ENCODE measurements at regions not wholly inside any gene's neighbourhood (a gene's known extent, or its start where the extent isn't known, plus 50 kb on each side); places are given as distances from the start of the nearest gene placed in this dataset.

- Mint-ChIP-seq H3K9me3 (ENCODE audit: low read depth, unreplicated experiment) (peaks cover 4% of the 10 kb centered on the region), H3K27me3 (ENCODE audit: unreplicated experiment) (no peaks in the 10 kb centered on the region), H3K36me3 (ENCODE audit: insufficient read depth, unreplicated experiment) (no peaks in the 10 kb centered on the region), H3K27ac (ENCODE audit: unreplicated experiment) (no peak overlapping the region), H3K4me3 (ENCODE audit: low read depth, unreplicated experiment) (no peak overlapping the region), H3K4me1 (ENCODE audit: low read depth, unreplicated experiment) (no peaks in the 10 kb centered on the region)
- DNase-seq, result no peak
- TF ChIP-seq CTCF (IDR thresholded peaks at IDR 0.05; ENCODE audit: unreplicated experiment), result no peak
- CTCF ChIA-PET, result no interaction called here
- no TSS peak for BruUV-seq (replicated peaks)
- intact Hi-C loops (cut with micrococcal nuclease; ENCODE audit: unreplicated experiment), result no loop called here
Observed at GRCh38 chr12:61018571-61018970, 1241.6 kb upstream of the USP15 start.

GRCh38 chr12:61023231-61023630 lies 1237.0 kb upstream of the USP15 start:
- Mint-ChIP-seq H3K27me3 (ENCODE audit: unreplicated experiment) (no peaks in the 10 kb centered on the region), H3K4me3 (ENCODE audit: low read depth, unreplicated experiment) (no peak overlapping the region), H3K4me1 (ENCODE audit: low read depth, unreplicated experiment) (no peaks in the 10 kb centered on the region), H3K9me3 (ENCODE audit: low read depth, unreplicated experiment) (peaks cover 6% of the 10 kb centered on the region), H3K36me3 (ENCODE audit: insufficient read depth, unreplicated experiment) (no peaks in the 10 kb centered on the region), H3K27ac (ENCODE audit: unreplicated experiment) (no peak overlapping the region)
- no TSS peak for BruUV-seq (replicated peaks)
- DNase-seq, result no peak
- TF ChIP-seq CTCF (IDR thresholded peaks at IDR 0.05; ENCODE audit: unreplicated experiment), result no peak
- intact Hi-C loops (cut with micrococcal nuclease; ENCODE audit: unreplicated experiment), result no loop called here
- CTCF ChIA-PET, result interaction anchor here (0.6 kb wide), 1 partner anchor 596 kb away, joined by 3 read pairs; no protein-coding TSS in a partner anchor

GRCh38 chr12:61029516-61029915 lies 1230.7 kb upstream of the USP15 start:
- Mint-ChIP-seq H3K36me3 (ENCODE audit: insufficient read depth, unreplicated experiment) (no peaks in the 10 kb centered on the region), H3K9me3 (ENCODE audit: low read depth, unreplicated experiment) (peaks cover 8% of the 10 kb centered on the region), H3K4me3 (ENCODE audit: low read depth, unreplicated experiment) (no peak overlapping the region), H3K27me3 (ENCODE audit: unreplicated experiment) (no peaks in the 10 kb centered on the region), H3K4me1 (ENCODE audit: low read depth, unreplicated experiment) (no peaks in the 10 kb centered on the region), H3K27ac (ENCODE audit: unreplicated experiment) (no peak overlapping the region)
- TF ChIP-seq CTCF (IDR thresholded peaks at IDR 0.05; ENCODE audit: unreplicated experiment), result no peak
- CTCF ChIA-PET, result no interaction called here
- intact Hi-C loops (cut with micrococcal nuclease; ENCODE audit: unreplicated experiment), result no loop called here
- DNase-seq, result no peak
- BruUV-seq (replicated peaks), result no TSS peak

GRCh38 chr12:61037792-61038191 lies 1222.4 kb upstream of the USP15 start:
- no peak overlapping the region for H3K27ac Mint-ChIP-seq (ENCODE audit: unreplicated experiment)
- H3K4me3 Mint-ChIP-seq (ENCODE audit: low read depth, unreplicated experiment), result no peak overlapping the region
- DNase-seq, result no peak
- peaks cover 4% of the 10 kb centered on the region for H3K9me3 Mint-ChIP-seq (ENCODE audit: low read depth, unreplicated experiment)
- CTCF ChIA-PET, result no interaction called here
- no peaks in the 10 kb centered on the region for H3K36me3 Mint-ChIP-seq (ENCODE audit: insufficient read depth, unreplicated experiment)
- BruUV-seq (replicated peaks), result no TSS peak
- no peaks in the 10 kb centered on the region for H3K27me3 Mint-ChIP-seq (ENCODE audit: unreplicated experiment)
- no peaks in the 10 kb centered on the region for H3K4me1 Mint-ChIP-seq (ENCODE audit: low read depth, unreplicated experiment)
- TF ChIP-seq CTCF (IDR thresholded peaks at IDR 0.05; ENCODE audit: unreplicated experiment), result no peak
- intact Hi-C loops (cut with micrococcal nuclease; ENCODE audit: unreplicated experiment), result no loop called here

- no peaks in the 10 kb centered on the region for H3K36me3 Mint-ChIP-seq (ENCODE audit: insufficient read depth, unreplicated experiment)
- H3K4me3 Mint-ChIP-seq (ENCODE audit: low read depth, unreplicated experiment), result no peak overlapping the region
- intact Hi-C loops (cut with micrococcal nuclease; ENCODE audit: unreplicated experiment), result no loop called here
- H3K9me3 Mint-ChIP-seq (ENCODE audit: low read depth, unreplicated experiment), result peaks cover 2% of the 10 kb centered on the region
- TF ChIP-seq CTCF (IDR thresholded peaks at IDR 0.05; ENCODE audit: unreplicated experiment), result no peak
- BruUV-seq (replicated peaks), result no TSS peak
- no peaks in the 10 kb centered on the region for H3K27me3 Mint-ChIP-seq (ENCODE audit: unreplicated experiment)
- no peak for DNase-seq
- CTCF ChIA-PET, result no interaction called here
- H3K4me1 Mint-ChIP-seq (ENCODE audit: low read depth, unreplicated experiment), result no peaks in the 10 kb centered on the region
- H3K27ac Mint-ChIP-seq (ENCODE audit: unreplicated experiment), result no peak overlapping the region
Observed at GRCh38 chr12:61043838-61044237, 1216.4 kb upstream of the USP15 start.

Data from Calu3 (cell line).